ENCODE measurements at regions not wholly inside any gene's neighbourhood (a gene's known extent, or its start where the extent isn't known, plus 50 kb on each side); places are given as distances from the start of the nearest gene placed in this dataset.
"Not testable (repeated sequence)": the region's sequence is repeated elsewhere in the genome, so short reads cannot be mapped to it uniquely, and the experiment has no call there.

GRCh38 chr14:106665814-106666213 lies 1139.4 kb downstream of the TMEM121 start:
- Histone ChIP-seq H3K4me1 (no peaks in the 10 kb centered on the region), H3K36me3 (no peaks in the 10 kb centered on the region), H3K27me3 (no peaks in the 10 kb centered on the region), H3K27ac (no peak overlapping the region), H3K4me3 (no peak overlapping the region), H3K9me3 (no peaks in the 10 kb centered on the region)
- TF ChIP-seq EP300 (IDR thresholded peaks at IDR 0.05) (no peak), CTCF (IDR thresholded peaks at IDR 0.05) (no peak), POLR2A (IDR thresholded peaks at IDR 0.05) (no peak), POLR2AphosphoS5 (IDR thresholded peaks at IDR 0.05) (no peak)
- no peak for DNase-seq (ENCODE audit: low spot score in 2 of 2)
- 86% methylated on average over 14 of the region's 15 CpGs for WGBS

DNA sequence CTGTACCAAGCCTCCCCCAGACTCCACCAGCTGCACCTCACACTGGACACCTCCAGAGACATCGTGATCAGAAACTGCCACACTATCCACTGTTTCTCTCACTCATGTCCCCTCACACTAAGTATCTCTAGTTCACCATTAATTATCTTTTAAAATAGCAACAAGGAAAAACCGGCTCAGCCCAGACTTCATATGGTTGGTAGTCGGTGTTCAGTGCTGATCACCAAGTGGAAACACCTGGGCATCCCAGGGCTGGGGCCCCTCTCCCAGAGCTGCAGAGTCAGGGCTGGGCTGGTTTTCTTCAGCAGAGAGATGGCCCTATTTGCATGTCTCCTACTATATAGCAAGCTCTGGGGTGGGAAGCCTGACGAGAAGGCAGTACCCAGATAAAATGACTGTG lies 1140.0 kb downstream of the TMEM121 start:
- no peaks in the 10 kb centered on the region for H3K36me3 ChIP-seq
- WGBS, result 82% methylated on average over 4 of the region's 4 CpGs
- H3K4me3 ChIP-seq, result no peak overlapping the region
- H3K9me3 ChIP-seq, result no peaks in the 10 kb centered on the region
- no peak for TF ChIP-seq POLR2AphosphoS5 (IDR thresholded peaks at IDR 0.05)
- no peak for TF ChIP-seq CTCF (IDR thresholded peaks at IDR 0.05)
- no peak for TF ChIP-seq POLR2A (IDR thresholded peaks at IDR 0.05)
- TF ChIP-seq EP300 (IDR thresholded peaks at IDR 0.05), result no peak
- no peaks in the 10 kb centered on the region for H3K27me3 ChIP-seq
- no peak for DNase-seq (ENCODE audit: low spot score in 2 of 2)
- no peak overlapping the region for H3K27ac ChIP-seq
- no peaks in the 10 kb centered on the region for H3K4me1 ChIP-seq

DNA sequence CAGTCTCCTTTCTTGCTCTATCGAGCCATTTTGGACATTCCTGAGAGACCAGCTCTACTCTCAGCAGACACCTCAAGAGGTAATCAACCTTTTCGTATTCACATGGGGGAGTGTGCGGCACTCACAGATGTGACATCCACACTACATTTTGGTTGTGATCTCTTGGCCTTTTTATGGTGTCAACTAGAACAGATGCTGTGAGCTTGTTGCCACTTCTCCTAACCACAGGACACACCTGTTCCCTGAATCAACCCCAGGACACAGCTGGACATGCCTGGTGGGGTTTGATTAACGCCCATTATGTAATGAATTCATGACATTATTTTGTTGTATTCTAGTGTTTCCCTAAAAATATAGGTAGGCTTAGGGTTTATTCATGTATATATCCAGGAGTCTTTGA lies 1143.6 kb downstream of the TMEM121 start:
- no peak overlapping the region for H3K27ac ChIP-seq
- no peak overlapping the region for H3K4me3 ChIP-seq
- 67% methylated on average over 4 of the region's 4 CpGs for WGBS
- TF ChIP-seq POLR2AphosphoS5 (IDR thresholded peaks at IDR 0.05) (no peak), EP300 (IDR thresholded peaks at IDR 0.05) (no peak)
- peaks cover 5% of the 10 kb centered on the region for H3K27me3 ChIP-seq
- no peaks in the 10 kb centered on the region for H3K4me1 ChIP-seq
- DNase-seq (ENCODE audit: low spot score in 2 of 2), result no peak
- H3K9me3 ChIP-seq, result no peaks in the 10 kb centered on the region
- H3K36me3 ChIP-seq, result no peaks in the 10 kb centered on the region

DNA sequence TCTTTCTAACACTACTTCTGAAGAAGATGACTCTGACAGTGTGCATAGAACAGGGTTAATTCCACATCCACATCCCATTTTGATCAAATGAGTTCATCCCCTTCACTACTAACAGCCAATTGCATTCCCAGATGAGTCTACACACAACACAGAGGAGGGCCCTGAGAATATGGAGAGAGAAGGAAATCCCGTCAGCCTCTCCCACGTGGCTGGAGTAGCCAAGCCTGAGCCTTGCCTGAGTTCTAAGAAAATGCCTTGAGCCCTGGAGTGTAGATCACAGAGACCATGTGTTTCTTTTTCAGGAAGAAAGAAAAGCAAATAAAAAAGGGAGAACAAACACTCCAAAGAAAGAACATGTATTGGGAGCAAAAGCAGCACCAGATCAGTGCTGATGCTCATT lies 1147.7 kb downstream of the TMEM121 start:
- H3K4me1 ChIP-seq; H3K27ac ChIP-seq; H3K9me3 ChIP-seq; H3K4me3 ChIP-seq; H3K36me3 ChIP-seq; DNase-seq (ENCODE audit: low spot score in 2 of 2): not testable (repeated sequence)
- 51% methylated on average over 2 of the region's 2 CpGs for WGBS
- peaks cover 10% of the 10 kb centered on the region for H3K27me3 ChIP-seq

DNA sequence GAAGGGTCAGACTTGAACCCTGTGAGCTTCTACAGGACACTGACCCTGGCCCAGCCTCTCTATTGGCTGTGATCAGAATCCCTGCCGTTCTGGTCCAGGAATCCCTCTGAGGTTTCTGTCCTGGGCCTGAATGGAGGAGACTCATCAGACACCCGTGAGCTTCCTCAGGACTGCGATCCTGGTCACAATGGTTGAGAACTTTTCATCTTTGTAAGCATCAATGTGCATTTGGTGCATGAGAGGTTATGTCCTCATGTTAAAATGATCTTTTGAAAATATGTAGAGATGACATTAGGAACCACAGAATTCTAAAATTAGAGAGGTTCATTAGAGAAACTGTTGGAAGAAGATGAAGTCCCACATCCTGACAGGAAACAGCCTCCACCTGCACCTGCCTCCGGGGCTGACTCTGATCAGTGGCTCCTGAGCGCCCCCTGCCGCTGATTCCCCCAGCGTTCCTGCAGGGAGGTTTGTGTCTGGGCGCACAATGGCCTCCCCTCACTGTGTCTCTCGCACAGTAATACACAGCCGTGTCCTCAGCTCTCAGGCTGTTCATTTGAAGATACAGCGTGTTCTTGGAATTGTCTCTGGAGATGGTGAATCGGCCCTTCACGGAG lies 1148.2 kb downstream of the TMEM121 start:
- H3K36me3 ChIP-seq; DNase-seq (ENCODE audit: low spot score in 2 of 2); H3K9me3 ChIP-seq; H3K4me3 ChIP-seq; H3K27ac ChIP-seq; H3K4me1 ChIP-seq: not testable (repeated sequence)
- 81% methylated on average over 4 of the region's 13 CpGs for WGBS
- H3K27me3 ChIP-seq, result peaks cover 14% of the 10 kb centered on the region

- not testable (repeated sequence) for H3K4me3 ChIP-seq; H3K36me3 ChIP-seq; H3K9me3 ChIP-seq; H3K27ac ChIP-seq; DNase-seq (ENCODE audit: low spot score in 2 of 2); H3K4me1 ChIP-seq
- WGBS, result 78% methylated on average over 3 of the region's 3 CpGs
- H3K27me3 ChIP-seq, result peaks cover 16% of the 10 kb centered on the region
Measured at GRCh38 chr14:106675716-106676115, 1149.3 kb downstream of the TMEM121 start.

DNA sequence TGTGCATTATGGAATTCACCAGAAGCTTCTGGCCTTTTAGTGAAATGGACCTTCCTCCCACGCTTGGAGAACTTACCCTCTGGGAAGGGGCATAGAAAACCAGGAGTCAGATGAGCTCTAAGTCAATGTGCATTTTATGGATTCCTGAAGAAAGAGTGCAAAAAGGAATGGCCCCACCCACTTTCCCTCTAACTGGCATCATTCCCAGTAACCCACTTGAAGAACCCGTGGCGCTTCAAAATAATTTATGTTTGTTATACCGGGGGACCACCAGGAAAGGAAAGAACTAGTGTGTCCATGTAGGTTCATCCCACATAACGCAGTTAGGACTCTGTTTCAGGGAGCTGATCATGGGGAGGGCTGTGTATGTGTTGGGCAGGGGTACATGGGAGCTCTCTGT lies 1153.4 kb downstream of the TMEM121 start:
- Histone ChIP-seq H3K4me1 (no peaks in the 10 kb centered on the region), H3K4me3 (no peak overlapping the region), H3K27ac (no peak overlapping the region), H3K36me3 (no peaks in the 10 kb centered on the region), H3K27me3 (peaks cover 14% of the 10 kb centered on the region), H3K9me3 (no peaks in the 10 kb centered on the region)
- 42% methylated on average over 5 of the region's 5 CpGs for WGBS
- TF ChIP-seq CTCF (IDR thresholded peaks at IDR 0.05), result no peak
- TF ChIP-seq EP300 (IDR thresholded peaks at IDR 0.05), result no peak
- TF ChIP-seq POLR2A (IDR thresholded peaks at IDR 0.05), result no peak
- no peak for TF ChIP-seq POLR2AphosphoS5 (IDR thresholded peaks at IDR 0.05)
- no peak for DNase-seq (ENCODE audit: low spot score in 2 of 2)
